C4-2B (cell line): ENCODE measurements at regions not wholly inside any gene's neighbourhood (a gene's known extent, or its start where the extent isn't known, plus 50 kb on each side); places are given as distances from the start of the nearest gene placed in this dataset.

Experiments used
- CTCF ChIP-seq: fragments of 450-650 bp; conservative IDR thresholded peaks from 2 replicates; pipeline ENCODE4 v1.5.1; 2017; ENCODE audit warnings: mild to moderate bottlenecking
- ZFX ChIP-seq: fragments of 450-650 bp; IDR thresholded peaks from 2 replicates; pipeline ENCODE4 v1.6.1; 2017

DNA sequence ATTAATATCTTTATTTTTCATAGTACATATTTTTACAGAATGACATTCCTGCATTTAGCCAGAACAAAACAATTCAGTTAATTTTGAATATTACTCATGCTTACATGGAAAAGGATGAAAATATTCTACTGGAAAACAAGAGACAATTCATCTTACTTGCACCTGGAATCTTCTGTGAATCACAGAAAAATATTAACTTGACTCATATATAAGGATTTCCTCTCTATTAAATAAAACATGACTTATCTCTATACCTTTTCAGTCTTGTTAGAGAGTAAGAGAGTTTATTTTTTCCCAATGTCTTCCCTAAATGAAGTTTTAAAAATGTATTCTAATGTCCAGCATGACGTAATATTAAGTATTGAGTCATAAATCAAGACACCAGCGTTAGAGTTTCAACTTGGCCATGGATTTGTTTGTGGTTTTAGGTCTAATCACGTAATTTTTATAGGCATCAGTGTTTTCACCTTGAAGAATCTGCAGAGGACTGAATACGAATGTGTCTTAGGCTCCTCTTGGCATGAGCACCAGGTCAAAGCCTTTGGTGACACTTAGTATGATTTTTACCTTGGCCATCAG lies 445.1 kb upstream of the JAG1 start:
- TF ChIP-seq CTCF (no peak), ZFX (no peak)
